HG03103 (cell line): ENCODE measurements at regions not wholly inside any gene's neighbourhood (a gene's known extent, or its start where the extent isn't known, plus 50 kb on each side); places are given as distances from the start of the nearest gene placed in this dataset.

Experiments used
- ATAC-seq: cut with Tn5 transposase; IDR thresholded peaks from one replicate; pipeline ENCODE4 v1.9.1; 2021; ENCODE audit warnings: low read depth; ENCODE audit not compliant: unreplicated experiment

DNA sequence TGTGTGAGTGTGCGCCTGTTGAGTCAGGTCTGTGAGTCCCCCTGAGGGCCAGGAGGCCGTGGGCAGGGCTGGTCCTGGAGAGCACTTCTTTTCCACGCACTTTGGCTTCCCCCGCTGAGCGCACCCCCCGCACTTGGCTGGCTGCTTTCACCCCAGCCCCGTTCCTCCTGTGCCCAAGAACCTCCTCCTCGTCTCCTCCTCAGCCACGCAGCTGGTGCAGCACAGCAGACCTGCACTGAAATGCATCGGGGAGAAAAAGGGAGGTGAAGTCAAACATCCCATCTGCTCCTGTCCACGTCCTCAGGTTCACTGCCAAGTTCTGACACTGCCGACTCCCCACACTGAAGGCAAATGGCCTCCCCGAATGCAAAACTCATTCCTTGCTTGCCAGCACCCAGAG, 362.7 kb upstream of the SFSWAP start:
- ATAC-seq: no peak

DNA sequence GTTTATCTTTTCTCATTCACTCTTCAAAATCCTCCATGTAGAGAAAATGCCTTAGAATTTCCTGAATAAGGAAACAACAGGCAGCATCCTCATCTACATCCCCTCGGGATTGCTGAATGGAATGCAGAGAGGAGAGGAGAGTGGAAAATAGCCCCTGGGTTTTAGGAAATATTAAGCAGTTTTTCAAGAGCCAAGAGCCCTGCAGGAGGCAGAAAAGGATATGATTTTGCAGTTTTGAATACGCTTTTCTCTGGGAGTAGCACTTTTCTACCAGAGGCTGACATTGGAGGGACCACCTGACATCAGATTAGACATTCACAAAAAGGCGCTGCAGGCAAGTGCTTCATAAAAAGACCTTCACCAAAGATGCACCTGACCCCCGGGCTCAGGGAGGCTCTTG, 362.2 kb upstream of the SFSWAP start:
- no peak for ATAC-seq

DNA sequence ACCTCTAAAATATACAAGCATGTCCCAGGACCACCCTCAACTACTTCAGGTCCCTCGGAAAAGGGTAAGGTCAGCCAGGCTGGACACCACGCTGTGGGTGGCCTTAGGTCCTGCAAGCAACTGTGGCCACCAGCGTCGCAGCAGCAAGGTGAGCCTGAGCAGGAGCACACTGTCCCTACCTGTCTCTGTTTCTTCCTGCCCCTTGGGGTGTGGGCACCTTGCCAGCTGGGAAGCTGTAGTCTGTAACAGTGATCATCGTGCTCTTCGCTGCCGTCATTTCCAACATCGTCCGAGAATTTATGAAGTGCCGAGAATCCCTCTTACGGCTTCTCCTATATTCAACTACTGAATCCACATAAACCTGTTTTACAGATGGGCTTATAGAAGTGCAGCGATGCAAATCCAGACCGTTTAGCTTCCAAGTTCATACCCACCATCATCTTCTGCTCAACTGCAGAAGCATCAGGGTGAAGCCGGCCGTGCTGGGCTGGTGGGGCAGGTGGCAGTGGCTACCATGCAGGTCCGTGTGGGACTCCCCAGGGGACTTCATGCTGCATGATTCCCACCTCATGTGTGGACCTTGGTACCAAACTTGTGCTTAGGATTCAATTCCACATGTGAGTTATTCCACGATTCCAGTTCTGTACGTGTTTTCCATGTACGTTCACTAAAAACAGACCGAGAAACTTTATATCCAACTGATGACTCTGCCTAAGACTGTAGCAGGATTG, 361.3 kb upstream of the SFSWAP start:
- no peak for ATAC-seq

DNA sequence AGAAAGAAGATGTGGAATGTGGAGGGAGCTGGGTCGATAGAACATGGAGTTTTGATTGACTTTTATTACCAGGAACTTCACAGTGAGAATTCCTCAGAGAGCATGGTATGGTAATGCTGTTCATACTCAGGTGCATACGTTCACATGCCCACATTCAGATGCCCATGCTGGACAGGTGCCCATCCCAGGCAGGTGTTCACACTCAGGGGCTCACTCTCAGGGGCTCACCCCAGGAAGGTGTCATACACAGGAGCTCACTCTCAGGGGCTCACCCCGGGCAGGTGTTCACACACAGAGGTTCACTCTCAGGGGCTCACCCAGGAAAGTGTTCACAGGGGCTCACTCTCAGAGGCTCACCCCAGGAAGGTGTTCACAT, 360.0 kb upstream of the SFSWAP start:
- no peak for ATAC-seq

DNA sequence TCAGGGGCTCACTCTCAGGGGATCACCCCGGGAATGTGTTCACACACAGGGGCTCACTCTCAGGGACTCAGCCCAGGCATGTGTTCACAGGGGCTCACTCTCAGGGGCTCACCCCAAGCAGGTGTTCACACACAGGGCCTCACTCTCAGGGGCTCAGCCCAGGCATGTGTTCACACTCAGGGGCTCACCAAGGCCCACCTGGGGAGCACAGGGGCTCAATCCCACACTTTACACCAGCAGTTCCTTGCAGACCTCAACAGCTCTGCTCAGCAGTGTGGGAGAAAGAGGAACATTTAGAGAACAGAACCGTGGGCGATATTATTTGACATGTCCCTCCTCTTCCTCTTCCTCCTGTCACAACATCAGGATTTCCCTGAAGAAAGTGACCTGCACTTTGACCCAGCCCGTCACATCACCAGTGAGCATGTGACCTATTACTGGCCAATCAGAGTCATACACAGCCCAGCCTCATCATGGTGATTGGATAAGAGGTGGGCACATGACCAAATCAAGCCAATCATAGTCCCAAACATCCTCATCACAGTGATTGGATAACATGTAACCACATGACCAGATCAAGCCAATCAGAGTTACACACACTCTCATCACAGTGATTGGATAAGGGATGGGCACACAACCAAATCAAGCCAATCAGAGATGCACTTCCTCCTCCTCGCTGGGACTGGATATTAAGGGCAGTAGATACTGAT, 359.4 kb upstream of the SFSWAP start:
- ATAC-seq: no peak

DNA sequence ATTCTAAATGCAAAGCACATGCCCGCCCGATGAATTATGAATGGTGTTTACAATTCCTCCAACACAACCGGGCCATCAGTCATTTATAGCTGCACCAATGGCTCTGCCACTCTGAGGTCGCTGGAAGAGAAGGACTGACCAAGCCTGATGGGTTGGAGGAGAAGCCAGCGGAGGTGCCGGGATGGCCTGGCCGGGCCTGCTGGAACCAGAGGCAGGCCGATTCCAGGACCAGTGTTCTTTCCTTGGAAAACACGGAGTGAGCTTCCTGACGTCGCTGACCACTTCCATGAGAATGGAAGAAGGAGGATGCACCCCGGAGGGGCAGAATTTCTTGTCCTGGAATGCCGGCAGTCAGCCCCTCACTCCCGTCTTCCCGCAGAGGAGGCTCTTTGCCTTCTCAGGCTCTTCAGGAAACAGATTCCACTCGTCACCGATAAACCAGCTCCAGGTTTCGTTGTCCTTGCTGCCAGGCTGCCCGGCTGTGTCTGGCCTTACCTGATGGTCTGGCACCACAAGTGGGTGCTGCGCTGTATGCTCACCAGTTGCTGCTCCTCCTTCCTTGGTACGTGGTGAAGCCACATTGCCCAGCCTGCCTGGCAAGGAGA, 358.5 kb upstream of the SFSWAP start:
- no peak for ATAC-seq

DNA sequence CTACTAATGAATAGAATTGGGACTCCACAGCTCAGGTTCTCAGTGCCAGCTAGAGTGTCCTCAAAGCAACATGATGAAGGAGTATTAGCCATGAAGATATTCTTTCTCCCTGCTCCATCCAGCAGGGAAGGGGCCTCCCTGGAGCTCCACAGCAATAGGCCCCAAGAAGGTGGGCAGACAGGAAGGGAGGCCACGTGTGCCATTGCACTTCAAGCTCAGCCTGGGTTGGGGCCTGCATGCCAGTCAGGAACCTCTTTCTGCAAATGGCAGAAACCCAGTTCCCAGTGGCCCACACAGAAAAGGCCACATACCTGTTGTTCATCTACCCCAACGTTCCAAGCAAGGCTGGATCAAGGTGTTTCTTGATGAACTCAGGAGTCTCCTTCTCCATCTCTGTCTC, 357.5 kb upstream of the SFSWAP start:
- no peak for ATAC-seq

DNA sequence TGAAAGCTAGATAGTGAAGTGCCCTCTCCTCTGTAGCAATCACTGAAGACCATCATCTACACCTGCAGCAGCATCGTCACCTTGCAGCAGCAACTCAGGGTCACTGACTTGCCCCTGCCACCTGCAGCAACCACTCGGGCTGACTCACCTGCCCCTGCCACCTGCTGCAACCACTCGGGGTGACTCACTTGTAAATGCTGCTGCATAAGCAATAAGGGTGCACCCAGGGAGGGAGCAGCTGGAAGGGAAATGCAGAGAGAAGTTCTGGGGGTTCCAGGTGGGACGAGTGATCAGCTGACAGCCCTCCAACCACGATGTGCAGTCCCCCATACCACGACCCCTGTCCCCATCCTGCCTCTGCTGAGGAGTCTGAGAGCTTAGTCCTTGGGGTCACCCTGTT, 357.1 kb upstream of the SFSWAP start:
- no peak for ATAC-seq

DNA sequence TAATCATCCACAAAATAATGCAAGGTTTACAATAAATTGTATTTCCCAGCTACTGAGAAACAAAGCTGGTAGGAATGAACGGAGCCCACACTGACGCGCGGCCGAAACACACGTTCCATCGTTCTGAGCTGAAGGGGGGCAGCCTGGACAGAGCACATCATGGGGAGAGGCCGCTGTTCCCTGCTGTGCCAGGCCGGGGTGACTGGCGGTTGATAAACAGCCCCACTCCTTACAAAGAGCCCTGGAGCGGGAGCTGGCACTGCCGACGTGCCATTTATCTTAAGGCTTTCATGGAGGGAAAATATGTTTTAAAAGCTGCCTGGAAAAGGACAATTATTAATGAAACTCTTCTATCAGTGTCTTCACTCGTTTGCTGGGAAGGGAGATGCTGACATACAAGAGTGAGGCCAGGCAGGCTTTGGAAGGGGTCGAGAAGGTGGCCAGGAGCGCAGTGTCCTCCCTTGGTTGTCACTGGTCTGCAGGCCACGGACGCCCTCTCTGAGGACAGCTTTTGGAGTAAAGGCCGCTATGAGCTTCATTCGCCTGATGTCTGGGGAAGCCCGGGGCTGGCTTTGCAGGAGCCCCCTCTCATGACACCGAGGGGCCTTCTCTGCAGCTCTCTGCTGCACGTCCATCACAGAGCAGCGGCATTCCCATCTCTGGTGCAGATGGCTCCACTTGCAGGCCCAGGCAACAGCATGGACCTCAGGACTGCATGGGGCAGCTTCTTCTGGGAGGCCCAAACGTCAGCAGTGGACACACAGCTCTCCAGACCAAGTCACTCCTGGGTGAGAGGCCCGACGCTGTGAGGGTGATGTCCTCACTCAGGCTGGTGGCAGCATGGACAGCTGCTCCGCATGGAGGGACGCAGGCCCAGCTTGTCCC, 355.3 kb upstream of the SFSWAP start:
- no peak for ATAC-seq

DNA sequence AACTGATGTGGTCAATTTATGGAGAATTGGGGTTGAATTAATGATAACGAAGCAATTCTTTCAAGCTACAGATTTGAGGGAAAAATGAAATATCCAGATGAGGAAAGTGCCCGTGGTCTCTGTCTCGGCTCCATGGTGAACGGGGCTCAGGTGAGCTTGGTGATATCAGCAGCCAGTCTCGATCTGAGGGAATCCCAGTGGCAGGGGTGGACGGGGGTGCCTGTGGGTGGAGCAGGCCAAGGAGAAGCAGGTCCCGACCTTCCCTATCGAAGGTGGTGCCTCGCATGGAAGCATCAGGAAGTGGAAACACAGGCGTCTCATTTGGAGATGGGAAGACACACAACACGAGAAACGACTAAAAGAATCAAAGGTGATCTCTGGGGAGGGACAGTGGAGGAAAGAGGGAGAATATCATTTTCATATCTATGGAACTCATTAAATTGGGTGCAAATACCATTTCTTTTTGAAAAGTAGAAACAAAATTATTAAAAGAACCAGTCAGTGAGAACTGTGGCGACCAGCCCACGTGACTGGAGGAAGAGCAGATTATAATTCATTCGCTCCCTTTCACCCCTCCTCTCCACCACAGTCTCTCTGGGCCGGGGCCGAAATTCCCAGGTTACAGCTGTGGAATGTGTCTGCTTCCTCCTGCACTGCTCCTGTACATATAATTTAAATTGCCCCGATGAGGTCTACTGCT, 354.3 kb upstream of the SFSWAP start:
- no peak for ATAC-seq

DNA sequence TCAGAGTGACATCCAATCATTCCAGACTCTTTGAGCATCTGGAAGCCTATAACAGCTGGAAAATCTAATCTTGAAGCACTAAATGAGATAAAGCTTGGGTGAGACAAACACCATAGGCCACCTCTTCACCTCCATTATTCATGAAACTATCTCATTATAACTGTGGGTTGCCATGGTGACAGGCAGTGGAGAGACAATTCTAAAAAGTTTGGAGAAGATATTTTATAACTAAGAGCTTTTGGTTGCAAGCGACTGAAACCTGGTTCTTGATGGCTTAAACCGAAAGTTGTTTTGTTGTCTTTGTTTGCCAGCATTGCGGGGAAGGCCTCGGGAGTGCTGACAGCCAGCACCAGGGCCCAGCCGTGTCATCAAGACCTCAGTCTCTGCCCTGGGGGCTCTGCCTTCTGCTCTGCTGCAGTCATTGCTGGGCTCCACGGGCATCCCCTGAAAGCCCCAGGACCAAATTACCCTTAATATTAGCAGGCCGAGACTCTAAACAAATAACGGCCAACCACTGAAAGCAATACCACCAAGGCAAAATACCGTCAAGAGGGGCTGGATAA, 353.6 kb upstream of the SFSWAP start:
- no peak for ATAC-seq

DNA sequence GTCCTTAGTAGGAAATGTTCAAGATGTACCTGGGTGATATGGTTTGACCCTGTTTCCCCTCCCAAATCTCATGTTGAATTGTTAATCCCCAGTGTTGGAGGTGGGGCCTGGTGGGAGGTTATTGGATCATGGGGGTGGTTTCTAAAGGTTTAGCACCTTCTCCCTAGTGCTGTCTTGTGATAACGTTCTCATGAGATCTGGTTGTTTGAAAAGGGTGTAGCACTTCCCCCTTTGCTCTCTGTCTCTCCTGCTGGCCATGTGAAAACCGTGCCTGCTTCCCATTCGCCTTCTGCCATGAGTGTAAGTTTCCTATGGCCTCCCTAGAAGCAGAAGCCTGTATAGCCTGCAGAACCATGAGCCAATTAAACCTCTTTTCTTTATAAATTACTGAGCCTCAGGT, 353.0 kb upstream of the SFSWAP start:
- ATAC-seq: no peak

DNA sequence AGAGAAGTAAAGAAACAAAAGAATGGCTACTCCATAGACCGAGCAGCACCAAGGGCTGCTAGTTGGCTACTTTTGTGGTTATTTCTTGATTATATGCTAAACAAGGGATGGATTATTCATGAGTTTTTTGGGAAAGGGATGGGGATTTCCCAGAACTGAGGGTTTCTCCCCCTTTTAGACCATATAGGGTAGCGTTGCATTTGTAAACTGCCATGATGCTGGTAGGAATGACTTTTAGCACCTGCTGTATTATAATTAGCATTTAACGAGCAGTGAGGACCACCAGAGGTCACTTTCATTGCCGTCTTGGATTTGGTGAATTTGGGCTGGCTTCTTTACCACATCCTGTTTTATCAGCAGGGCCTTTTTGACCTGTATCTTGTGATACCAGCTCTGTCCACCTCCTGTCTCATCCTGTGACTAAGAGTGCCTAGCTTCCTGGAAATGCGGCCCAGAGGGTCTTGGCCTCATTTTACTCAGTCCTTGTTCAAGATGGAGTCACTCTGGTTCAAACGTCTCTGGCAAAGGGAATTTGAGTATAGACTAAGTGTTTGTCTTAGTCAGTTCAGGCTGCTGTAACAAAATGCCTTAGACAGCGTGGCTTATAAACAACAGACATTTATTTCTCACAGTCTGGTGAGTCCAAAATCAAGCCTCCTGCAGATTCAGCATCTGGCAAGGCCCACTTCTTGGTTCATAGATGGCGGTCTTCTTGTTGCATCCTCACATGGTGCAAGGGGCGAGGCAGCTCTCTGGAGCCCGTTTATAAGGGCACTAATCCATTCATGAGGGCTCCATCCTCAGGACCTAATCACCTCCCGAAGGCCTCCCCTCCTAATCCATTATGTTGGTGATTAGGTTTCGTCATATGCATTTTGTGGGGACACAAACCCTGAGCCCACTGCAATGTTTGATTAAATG, 348.3 kb upstream of the SFSWAP start:
- ATAC-seq: no peak

DNA sequence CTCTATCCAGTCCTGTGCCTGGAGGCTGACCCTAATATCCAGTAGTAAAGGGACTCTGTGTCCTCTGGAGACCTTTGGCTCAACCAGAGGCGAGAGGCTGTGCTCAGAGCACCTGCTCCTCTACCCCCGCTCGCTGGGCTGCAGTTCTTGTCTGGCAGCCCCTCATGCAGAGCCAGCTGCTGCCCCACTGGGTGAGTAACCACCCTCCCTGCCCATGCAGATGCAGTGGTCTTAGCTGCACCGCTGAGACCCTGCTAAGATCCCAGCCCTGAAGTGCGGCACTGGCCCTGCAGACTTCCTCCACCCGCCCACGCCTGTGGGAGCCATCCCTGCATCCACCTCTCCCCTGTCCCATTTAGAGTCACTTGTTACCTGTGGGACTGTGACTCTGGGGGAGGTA, 347.5 kb upstream of the SFSWAP start:
- no peak for ATAC-seq

DNA sequence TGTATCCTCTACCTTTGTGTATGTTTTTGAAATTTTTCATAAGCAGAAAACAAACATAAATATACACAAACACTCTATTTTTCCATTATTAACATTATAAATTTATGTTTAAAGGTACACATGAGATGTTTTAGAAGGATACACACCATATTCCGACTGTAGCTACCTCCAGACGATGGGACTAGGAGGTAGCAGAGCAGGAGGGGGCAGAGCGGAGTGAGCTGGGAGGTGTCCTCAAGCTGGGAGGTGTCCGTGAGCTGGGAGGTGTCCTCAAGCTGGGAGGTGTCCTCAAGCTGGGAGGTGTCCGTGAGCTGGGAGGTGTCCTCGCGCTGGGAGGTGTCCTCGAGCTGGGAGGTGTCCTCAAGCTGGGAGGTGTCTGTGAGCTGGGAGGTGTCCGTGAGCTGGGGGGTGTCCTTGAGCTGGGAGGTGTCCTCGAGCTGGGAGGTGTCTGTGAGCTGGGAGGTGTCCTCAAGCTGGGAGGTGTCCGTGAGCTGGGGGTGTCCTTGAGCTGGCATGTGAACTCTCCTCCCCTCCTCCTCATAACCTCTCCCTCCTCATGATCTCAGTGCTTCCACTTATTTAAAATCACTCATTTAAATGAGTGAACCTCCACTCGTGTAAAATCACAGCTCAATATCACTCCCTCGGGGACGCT, 346.9 kb upstream of the SFSWAP start:
- ATAC-seq: no peak

DNA sequence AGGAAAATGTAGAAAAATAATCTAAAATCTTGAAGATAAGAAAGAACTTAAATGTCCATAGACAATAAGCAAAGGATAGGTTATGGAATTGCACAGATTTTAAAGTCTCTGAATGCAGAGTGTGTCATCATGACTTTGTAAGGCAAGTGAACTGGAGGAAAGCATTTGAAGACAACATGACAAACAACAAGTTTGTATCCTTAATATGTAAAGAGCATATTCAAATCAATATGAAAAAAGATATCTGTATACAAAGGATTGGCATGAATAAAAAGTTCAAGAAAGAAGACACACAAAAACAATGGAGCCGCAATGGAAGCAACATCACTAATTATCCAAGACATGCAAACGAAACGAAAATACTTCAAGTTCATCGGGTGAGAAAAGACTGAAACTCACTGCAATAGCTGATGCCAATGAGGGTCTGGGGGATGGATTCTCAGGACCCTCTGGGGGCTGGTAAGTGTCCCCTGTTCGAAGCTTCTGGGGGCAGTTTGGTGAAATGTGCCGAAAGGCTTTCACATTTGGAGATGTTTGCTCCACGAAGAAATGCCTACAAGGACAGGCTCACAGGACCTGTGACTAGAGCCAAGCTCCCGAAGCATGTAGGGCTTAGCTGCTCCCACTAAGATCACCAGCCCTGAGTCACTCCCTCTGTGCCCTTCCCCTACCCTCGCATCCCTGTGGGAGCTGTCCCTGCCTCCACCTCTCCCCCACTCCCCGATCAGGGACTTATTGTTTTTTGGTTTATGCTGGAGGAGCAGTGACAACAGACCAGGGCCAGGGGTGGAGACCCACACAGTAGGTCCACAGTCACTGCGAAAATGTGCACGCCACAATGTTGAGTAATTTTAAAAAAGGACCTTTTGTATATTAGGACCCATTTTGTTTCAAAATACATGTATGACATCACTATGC, 345.7 kb upstream of the SFSWAP start:
- no peak for ATAC-seq

DNA sequence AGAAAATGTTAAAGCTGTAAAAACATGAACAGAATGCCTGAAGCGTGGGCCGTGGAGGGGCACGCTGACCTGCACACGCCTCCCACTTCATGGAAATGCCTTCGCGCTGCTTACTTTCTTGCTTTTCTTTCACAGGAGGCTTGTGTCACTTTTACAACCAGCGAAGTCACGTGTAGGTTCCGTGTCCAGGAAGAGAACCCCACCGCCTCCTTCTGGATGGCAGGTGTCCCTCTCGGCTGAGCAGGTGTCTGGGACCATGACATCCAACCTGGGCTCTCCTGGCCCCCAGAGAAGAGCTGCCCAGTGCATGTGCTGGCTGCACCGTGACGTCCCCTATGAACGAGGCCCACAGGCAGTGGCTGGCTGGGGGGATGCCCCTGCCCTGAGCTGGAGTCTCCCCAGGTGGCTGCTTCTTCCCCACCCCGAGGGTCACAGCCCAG, 345.0 kb upstream of the SFSWAP start:
- ATAC-seq: no peak
